ENCODE measurements at regions not wholly inside any gene's neighbourhood (a gene's known extent, or its start where the extent isn't known, plus 50 kb on each side); places are given as distances from the start of the nearest gene placed in this dataset.

- Histone ChIP-seq H3K36me3 (replicated peaks in 1 of 2; ENCODE audit: control insufficient read depth in 1 of 2, insufficient read depth in 2 of 2, low read length in 2 of 2) (no peaks in the 10 kb centered on the region), H3K27me3 (ENCODE audit: control insufficient read depth in 1 of 2, insufficient read depth in 2 of 2, low read length in 2 of 2) (no peaks in the 10 kb centered on the region), H4K20me1 (ENCODE audit: insufficient read depth, low read length) (no peaks in the 10 kb centered on the region), H3K27ac (ENCODE audit: extremely low read length, insufficient read depth, low read length) (no peak overlapping the region), H3K4me1 (ENCODE audit: insufficient read depth, low read length) (no peaks in the 10 kb centered on the region), H3K4me3 (replicated peaks in 1 of 3; ENCODE audit: insufficient read depth in 1 of 3, low read depth in 2 of 3, low read length in 3 of 3) (no peak overlapping the region), H3K4me2 (ENCODE audit: low read depth, low read length) (no peak overlapping the region), H3K79me2 (ENCODE audit: insufficient read depth, low read length) (no peaks in the 10 kb centered on the region), H2AFZ (ENCODE audit: low read length) (no peak overlapping the region), H3K9ac (ENCODE audit: insufficient read depth, low read depth, low read length) (no peak overlapping the region), H3K9me3 (ENCODE audit: low read length) (no peaks in the 10 kb centered on the region)
- in situ Hi-C loops (cut with HindIII; ENCODE audit: extremely low pct_ligation_motif_present, low pct_unique_long_range_greater_than_20kb): no loop called here
- peak; percentile 46; the same call in 1 of the 2 replicates for TF ChIP-seq CEBPB (IDR thresholded peaks at IDR 0.05; ENCODE audit: borderline replicate concordance, low read depth, low read length)
- no peak for TF ChIP-seq ZNF552 (CRISPR knock-in tag; IDR thresholded peaks at IDR 0.05; ENCODE audit: borderline replicate concordance)
- intact Hi-C loops (cut with micrococcal nuclease; ENCODE audit: unreplicated experiment): no loop called here
- POLR2A ChIA-PET: no interaction called here
- 26% methylated on average over 4 of the region's 4 CpGs for whole genome bisulfite sequencing (ENCODE audit: low lambda C conversion rate)
- DNase-seq (ENCODE audit: low spot score) (no peak), ATAC-seq (peak; percentile 40; the same call in 1 of the 3 replicates), FAIRE-seq (no peak)
- no TSS peak for BruUV-seq (replicated peaks)
- CTCF ChIA-PET (ENCODE audit: low intra/inter-chr PET ratio, low total read pairs): no interaction called here
Observed at GRCh38 chr15:91496754-91497691, 356.5 kb upstream of the SLCO3A1 start.

GRCh38 chr15:91498046-91498748 is 355.3 kb upstream of the SLCO3A1 start:
- H3K4me1 ChIP-seq (ENCODE audit: insufficient read depth, low read length): no peaks in the 10 kb centered on the region
- intact Hi-C loops (cut with micrococcal nuclease; ENCODE audit: unreplicated experiment): no loop called here
- H3K79me2 ChIP-seq (ENCODE audit: insufficient read depth, low read length): no peaks in the 10 kb centered on the region
- H3K36me3 ChIP-seq (replicated peaks in 1 of 2; ENCODE audit: control insufficient read depth in 1 of 2, insufficient read depth in 2 of 2, low read length in 2 of 2): no peaks in the 10 kb centered on the region
- in situ Hi-C loops (cut with HindIII; ENCODE audit: extremely low pct_ligation_motif_present, low pct_unique_long_range_greater_than_20kb): no loop called here
- no peak overlapping the region for H2AFZ ChIP-seq (ENCODE audit: low read length)
- H3K27ac ChIP-seq (ENCODE audit: extremely low read length, insufficient read depth, low read length): no peak overlapping the region
- no peak for FAIRE-seq
- no TSS peak for BruUV-seq (replicated peaks)
- H3K9ac ChIP-seq (ENCODE audit: insufficient read depth, low read depth, low read length): no peak overlapping the region
- ChIA-PET CTCF (ENCODE audit: low intra/inter-chr PET ratio, low total read pairs) (no interaction called here), POLR2A (no interaction called here)
- H3K4me3 ChIP-seq (replicated peaks in 1 of 3; ENCODE audit: insufficient read depth in 1 of 3, low read depth in 2 of 3, low read length in 3 of 3): no peak overlapping the region
- ATAC-seq: no peak
- WGBS (ENCODE audit: low lambda C conversion rate): 53% methylated on average over 4 of the region's 4 CpGs
- H3K4me2 ChIP-seq (ENCODE audit: low read depth, low read length): no peak overlapping the region
- DNase-seq (ENCODE audit: low spot score): no peak
- no peaks in the 10 kb centered on the region for H4K20me1 ChIP-seq (ENCODE audit: insufficient read depth, low read length)
- no peaks in the 10 kb centered on the region for H3K9me3 ChIP-seq (ENCODE audit: low read length)
- H3K27me3 ChIP-seq (ENCODE audit: control insufficient read depth in 1 of 2, insufficient read depth in 2 of 2, low read length in 2 of 2): no peaks in the 10 kb centered on the region
- TF ChIP-seq CSRNP1 (CRISPR knock-in tag; IDR thresholded peaks at IDR 0.05) (no peak), RFX5 (IDR thresholded peaks at IDR 0.05; ENCODE audit: low read depth, low read length) (no peak), ZBTB38 (CRISPR knock-in tag; IDR thresholded peaks at IDR 0.05) (no peak), PLRG1 (conservative IDR thresholded peaks at IDR 0.05) (no peak), FOXC1 (CRISPR knock-in tag; IDR thresholded peaks at IDR 0.05; ENCODE audit: borderline replicate concordance) (no peak), ZNF687 (CRISPR knock-in tag; IDR thresholded peaks at IDR 0.05) (no peak), ZNF83 (CRISPR knock-in tag; IDR thresholded peaks at IDR 0.05; ENCODE audit: borderline replicate concordance) (no peak), STAT5B (CRISPR knock-in tag; IDR thresholded peaks at IDR 0.05) (no peak)

Measured in HepG2 (cell line).